Brain microvascular endothelial cell (primary cell): ENCODE measurements at regions not wholly inside any gene's neighbourhood (a gene's known extent, or its start where the extent isn't known, plus 50 kb on each side); places are given as distances from the start of the nearest gene placed in this dataset.
"Not testable (repeated sequence)": the region's sequence is repeated elsewhere in the genome, so short reads cannot be mapped to it uniquely, and the experiment has no call there.

Experiments used
- DNase-seq: peaks from one replicate; pipeline ENCODE4 v3.0.0-alpha.2; 2020
- H3K27ac ChIP-seq: fragments of 250-450 bp; sonication (Bioruptor Pico); 2 replicates; pipeline ENCODE4 v1.5.1; 2020; ENCODE audit warnings: mild to moderate bottlenecking, moderate library complexity
- H3K27me3 ChIP-seq: fragments of 250-450 bp; sonication (Bioruptor Pico); replicated peaks from 2 replicates; pipeline ENCODE4 v1.5.1; 2020; ENCODE audit warnings: mild to moderate bottlenecking
- H3K36me3 ChIP-seq: fragments of 250-450 bp; sonication (Bioruptor Pico); replicated peaks from 2 replicates; pipeline ENCODE4 v1.5.1; 2020; ENCODE audit warnings: mild to moderate bottlenecking
- H3K4me3 ChIP-seq: 2 replicates; pipeline ENCODE4 v1.5.1; 2011; ENCODE audit warnings: low read depth, mild to moderate bottlenecking, control low read depth, low read length, moderate library complexity
- in situ Hi-C: cut with HindIII; loops from 2 replicates; pipeline ENCODE4 v1.10.0; 2017; ENCODE audit warnings: low sequenced_read_pairs, low pct_ligation_motif_present
- TF ChIP-seq, protein P1 (sequence below): IDR thresholded peaks from 2 replicates; pipeline ENCODE4 v1.5.1; 2011; ENCODE audit warnings: low read depth, mild to moderate bottlenecking, moderate library complexity, low read length, control low read depth, inconsistent platforms; ENCODE audit errors: missing control alignments

- no peaks in the 10 kb centered on the region for H3K27me3 ChIP-seq
- no peaks in the 10 kb centered on the region for H3K36me3 ChIP-seq
- DNase-seq: no peak
- TF ChIP-seq, protein P1, sequence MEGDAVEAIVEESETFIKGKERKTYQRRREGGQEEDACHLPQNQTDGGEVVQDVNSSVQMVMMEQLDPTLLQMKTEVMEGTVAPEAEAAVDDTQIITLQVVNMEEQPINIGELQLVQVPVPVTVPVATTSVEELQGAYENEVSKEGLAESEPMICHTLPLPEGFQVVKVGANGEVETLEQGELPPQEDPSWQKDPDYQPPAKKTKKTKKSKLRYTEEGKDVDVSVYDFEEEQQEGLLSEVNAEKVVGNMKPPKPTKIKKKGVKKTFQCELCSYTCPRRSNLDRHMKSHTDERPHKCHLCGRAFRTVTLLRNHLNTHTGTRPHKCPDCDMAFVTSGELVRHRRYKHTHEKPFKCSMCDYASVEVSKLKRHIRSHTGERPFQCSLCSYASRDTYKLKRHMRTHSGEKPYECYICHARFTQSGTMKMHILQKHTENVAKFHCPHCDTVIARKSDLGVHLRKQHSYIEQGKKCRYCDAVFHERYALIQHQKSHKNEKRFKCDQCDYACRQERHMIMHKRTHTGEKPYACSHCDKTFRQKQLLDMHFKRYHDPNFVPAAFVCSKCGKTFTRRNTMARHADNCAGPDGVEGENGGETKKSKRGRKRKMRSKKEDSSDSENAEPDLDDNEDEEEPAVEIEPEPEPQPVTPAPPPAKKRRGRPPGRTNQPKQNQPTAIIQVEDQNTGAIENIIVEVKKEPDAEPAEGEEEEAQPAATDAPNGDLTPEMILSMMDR: no peak
- no peak overlapping the region for H3K27ac ChIP-seq
- in situ Hi-C loops: no loop called here
- H3K4me3 ChIP-seq: no peak overlapping the region
These were observed 115.5 kb downstream of the ZNF736 start for GRCh38 chr7:64429232-64429631.

DNA sequence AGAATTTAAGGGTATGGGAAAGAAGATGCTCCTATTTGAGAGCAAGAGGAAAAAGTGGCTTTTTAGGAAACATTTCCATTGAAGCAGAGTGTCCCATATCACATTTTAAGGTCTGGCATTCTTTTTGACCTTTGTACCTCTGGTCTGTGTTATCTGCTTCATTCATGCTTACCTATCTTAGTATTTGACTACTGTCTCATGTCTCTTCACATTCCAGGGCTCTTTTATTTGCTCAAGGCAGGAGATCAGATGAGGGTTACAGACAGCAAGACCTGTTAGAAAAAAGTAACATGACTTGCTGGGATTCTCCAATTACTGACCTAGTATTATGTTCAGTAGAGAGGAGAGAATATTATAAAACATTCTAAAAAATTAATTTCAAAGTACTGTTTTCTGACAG, 111.7 kb downstream of the ZNF736 start:
- H3K27me3 ChIP-seq, in situ Hi-C loops, H3K36me3 ChIP-seq, DNase-seq, H3K4me3 ChIP-seq, H3K27ac ChIP-seq: not testable (repeated sequence)

DNA sequence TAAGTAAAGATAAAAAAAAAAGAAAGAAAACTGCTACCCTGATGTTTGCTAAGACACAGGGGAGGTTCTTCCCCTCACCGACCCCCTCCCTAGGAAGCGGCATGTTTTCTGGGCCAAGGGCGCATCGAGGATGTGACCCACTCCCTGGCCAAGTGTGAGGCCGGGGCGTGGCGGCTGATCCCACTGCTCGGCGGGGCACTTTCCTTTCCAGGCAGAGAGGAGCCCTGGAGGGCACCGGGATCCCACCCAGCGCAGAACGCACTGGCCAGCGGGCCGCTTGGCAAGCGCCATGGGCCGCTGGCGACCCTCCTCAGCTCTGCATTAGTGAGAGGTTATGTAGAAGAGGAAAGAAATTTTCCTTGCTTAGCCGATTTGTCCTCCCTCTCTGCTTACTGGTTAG, 93.4 kb downstream of the ZNF736 start:
- in situ Hi-C loops: no loop called here
- Histone ChIP-seq H3K36me3 (no peaks in the 10 kb centered on the region), H3K4me3 (no peak overlapping the region), H3K27me3 (no peaks in the 10 kb centered on the region), H3K27ac (no peak overlapping the region)
- TF ChIP-seq, protein P1: no peak
- DNase-seq: no peak
